OCI-LY3 (cell line): ENCODE measurements at regions not wholly inside any gene's neighbourhood (a gene's known extent, or its start where the extent isn't known, plus 50 kb on each side); places are given as distances from the start of the nearest gene placed in this dataset.

Source experiments
- H2AFZ ChIP-seq: fragments of 200-600, 300-600 bp; shearing (Covaris generic); 2 replicates; pipeline ENCODE4 v1.6.0; 2014; ENCODE audit warnings: antibody characterized with exemption, low read depth, low read length
- H3K27ac ChIP-seq: fragments of 200-600, 300-600 bp; sonication (generic); 2 replicates; pipeline ENCODE4 v1.5.1; 2014; ENCODE audit warnings: mild to moderate bottlenecking, low read length, moderate library complexity, mixed read lengths
- H3K27me3 ChIP-seq: fragments of 200-600, 300-600 bp; sonication (generic); 2 replicates; pipeline ENCODE4 v1.6.1; 2014; ENCODE audit warnings: low read depth, low read length, mixed read lengths
- H3K36me3 ChIP-seq: fragments of 200-600, 300-600 bp; sonication (generic); replicated peaks from 2 replicates; pipeline ENCODE3; 2014; ENCODE audit warnings: low read depth, low read length, mixed read lengths
- H3K4me1 ChIP-seq: fragments of 300-600, 200-600 bp; sonication (generic); 2 replicates; pipeline ENCODE4 v1.6.1; 2014; ENCODE audit warnings: low read length, mixed read lengths
- H3K4me2 ChIP-seq: fragments of 200-600, 300-600 bp; sonication (generic); 2 replicates; pipeline ENCODE4 v1.6.1; 2014; ENCODE audit warnings: low read length, mixed read lengths
- H3K4me3 ChIP-seq: fragments of 300-600, 200-600 bp; sonication (generic); 2 replicates; pipeline ENCODE4 v1.5.1; 2014; ENCODE audit warnings: antibody characterized with exemption, mild to moderate bottlenecking, low read length, moderate library complexity
- H3K79me2 ChIP-seq: fragments of 300-600, 200-600 bp; shearing (Covaris generic); 2 replicates; pipeline ENCODE4 v1.6.1; 2014; ENCODE audit warnings: mild to moderate bottlenecking, low read length, mixed read lengths
- H3K9ac ChIP-seq: fragments of 300-600, 200-600 bp; shearing (Covaris generic); 2 replicates; pipeline ENCODE4 v1.6.0; 2014; ENCODE audit warnings: mild to moderate bottlenecking, low read length, moderate library complexity
- H3K9me3 ChIP-seq: fragments of 200-600, 300-600 bp; shearing (Covaris generic); 2 replicates; pipeline ENCODE4 v1.6.1; 2014; ENCODE audit warnings: low read length, mixed read lengths; ENCODE audit not compliant: insufficient read depth
- H4K20me1 ChIP-seq: fragments of 200-600, 300-600 bp; sonication (generic); 2 replicates; pipeline ENCODE4 v1.6.1; 2016; ENCODE audit warnings: low read length, mixed read lengths; ENCODE audit not compliant: insufficient read depth
- EZH2phosphoT487 ChIP-seq: fragments of 200-600 bp; shearing (Covaris generic); IDR thresholded peaks from 2 replicates; pipeline ENCODE4 v1.6.1; 2018; ENCODE audit warnings: antibody characterized with exemption, mixed run types, low read depth
- TF ChIP-seq, protein P1 (sequence below): fragments of 200-600, 300-600 bp; sonication (generic); IDR thresholded peaks from 2 replicates; pipeline ENCODE4 v1.5.1; 2014; ENCODE audit warnings: antibody characterized with exemption, low read length, low read depth

DNA sequence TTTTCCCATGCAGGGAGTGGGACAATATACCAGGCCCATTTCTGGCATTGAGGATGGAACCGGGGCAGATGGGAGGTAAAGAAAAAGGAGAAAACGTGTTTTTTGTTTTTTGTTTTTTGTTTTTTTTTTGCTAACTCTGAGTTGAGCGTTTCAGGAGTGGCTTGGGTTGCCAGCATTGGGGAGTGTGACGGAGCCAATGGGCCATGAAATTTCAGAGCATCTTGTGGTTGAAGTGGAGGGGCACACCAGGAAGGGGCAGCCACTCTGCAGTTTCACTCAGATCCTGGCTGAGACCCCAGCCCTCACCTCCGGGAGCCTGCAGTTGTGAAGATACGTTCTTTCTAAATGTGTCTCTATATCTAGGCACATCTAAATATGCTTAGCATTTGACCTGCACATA lies 240.5 kb downstream of the TLE3 start:
- Histone ChIP-seq H3K9me3 (no peaks in the 10 kb centered on the region), H4K20me1 (no peaks in the 10 kb centered on the region), H2AFZ (no peak overlapping the region), H3K9ac (no peak overlapping the region), H3K4me3 (no peak overlapping the region), H3K36me3 (no peaks in the 10 kb centered on the region), H3K4me1 (peaks cover 10% of the 10 kb centered on the region), H3K4me2 (no peak overlapping the region), H3K27ac (no peak overlapping the region), H3K79me2 (no peaks in the 10 kb centered on the region), H3K27me3 (peaks cover 19% of the 10 kb centered on the region)
- no peak for TF ChIP-seq EZH2phosphoT487

DNA sequence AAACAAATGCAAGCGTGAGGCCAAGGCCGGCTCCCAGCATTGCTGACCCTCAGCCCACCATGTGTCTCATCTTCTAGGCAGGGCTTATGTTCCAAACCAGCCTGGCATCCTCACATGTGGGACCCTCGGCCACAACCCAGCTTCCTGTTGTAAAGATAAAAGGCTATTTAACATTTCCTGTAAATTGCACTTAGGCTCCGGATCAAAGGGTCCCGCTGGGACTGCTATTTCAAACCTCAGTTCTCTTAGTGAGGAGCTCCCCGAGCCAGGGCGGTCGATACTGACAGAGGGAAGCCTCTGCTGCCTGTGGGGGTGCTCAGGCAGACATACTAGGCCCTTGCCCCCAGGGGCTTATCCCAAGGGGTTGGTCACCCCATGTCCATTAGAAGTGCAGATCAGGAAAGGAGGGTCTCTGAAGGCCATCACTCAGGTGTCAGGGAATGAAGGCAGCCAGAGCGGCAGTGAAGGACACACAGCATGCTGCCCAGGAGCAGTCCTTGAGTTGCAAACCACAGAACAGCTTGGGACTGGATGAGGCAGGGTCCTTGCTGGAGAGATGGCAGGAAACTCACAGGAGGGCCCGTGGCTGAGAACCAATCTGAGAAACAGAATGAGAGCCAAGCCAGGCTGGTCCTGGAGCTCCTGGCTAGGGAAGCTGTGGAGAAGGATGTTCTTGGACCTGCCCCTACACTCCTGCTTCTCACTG lies 239.9 kb downstream of the TLE3 start:
- Histone ChIP-seq H3K27ac (no peak overlapping the region), H3K4me3 (no peak overlapping the region)
- TF ChIP-seq EZH2phosphoT487: no peak
- TF ChIP-seq, protein P1, sequence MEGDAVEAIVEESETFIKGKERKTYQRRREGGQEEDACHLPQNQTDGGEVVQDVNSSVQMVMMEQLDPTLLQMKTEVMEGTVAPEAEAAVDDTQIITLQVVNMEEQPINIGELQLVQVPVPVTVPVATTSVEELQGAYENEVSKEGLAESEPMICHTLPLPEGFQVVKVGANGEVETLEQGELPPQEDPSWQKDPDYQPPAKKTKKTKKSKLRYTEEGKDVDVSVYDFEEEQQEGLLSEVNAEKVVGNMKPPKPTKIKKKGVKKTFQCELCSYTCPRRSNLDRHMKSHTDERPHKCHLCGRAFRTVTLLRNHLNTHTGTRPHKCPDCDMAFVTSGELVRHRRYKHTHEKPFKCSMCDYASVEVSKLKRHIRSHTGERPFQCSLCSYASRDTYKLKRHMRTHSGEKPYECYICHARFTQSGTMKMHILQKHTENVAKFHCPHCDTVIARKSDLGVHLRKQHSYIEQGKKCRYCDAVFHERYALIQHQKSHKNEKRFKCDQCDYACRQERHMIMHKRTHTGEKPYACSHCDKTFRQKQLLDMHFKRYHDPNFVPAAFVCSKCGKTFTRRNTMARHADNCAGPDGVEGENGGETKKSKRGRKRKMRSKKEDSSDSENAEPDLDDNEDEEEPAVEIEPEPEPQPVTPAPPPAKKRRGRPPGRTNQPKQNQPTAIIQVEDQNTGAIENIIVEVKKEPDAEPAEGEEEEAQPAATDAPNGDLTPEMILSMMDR: no peak

DNA sequence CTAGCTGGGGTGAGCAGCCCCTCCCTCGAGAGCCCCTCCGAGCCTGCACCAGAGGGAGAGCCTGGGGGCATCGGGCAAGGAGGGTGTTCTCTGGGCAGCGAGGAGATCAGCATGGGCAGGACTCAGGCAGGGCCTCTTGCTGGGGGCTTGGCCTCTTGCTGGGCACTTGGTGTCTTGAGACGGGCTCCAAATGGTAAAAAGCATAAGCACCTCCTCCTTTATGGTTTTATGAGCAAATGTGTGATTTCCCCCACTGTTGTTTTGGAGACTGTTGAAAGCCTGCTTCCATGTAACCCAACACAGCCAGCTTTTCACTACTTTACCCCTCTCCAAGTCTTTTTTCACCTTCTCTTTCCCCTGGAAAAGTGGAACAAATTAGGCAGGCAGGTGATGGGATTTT lies 239.3 kb downstream of the TLE3 start:
- peaks cover 26% of the 10 kb centered on the region for H3K27me3 ChIP-seq
- H3K9ac ChIP-seq: no peak overlapping the region
- no peaks in the 10 kb centered on the region for H3K36me3 ChIP-seq
- peaks cover 11% of the 10 kb centered on the region for H3K4me1 ChIP-seq
- no peak overlapping the region for H2AFZ ChIP-seq
- no peaks in the 10 kb centered on the region for H3K9me3 ChIP-seq
- no peak for TF ChIP-seq EZH2phosphoT487
- no peak overlapping the region for H3K4me2 ChIP-seq
- no peaks in the 10 kb centered on the region for H3K79me2 ChIP-seq
- no peak overlapping the region for H3K4me3 ChIP-seq
- H3K27ac ChIP-seq: no peak overlapping the region
- no peaks in the 10 kb centered on the region for H4K20me1 ChIP-seq

More for the DNA sequence above, 239.9 kb downstream of the TLE3 start:
- peaks cover 11% of the 10 kb centered on the region for H3K4me1 ChIP-seq
- no peak overlapping the region for H3K4me2 ChIP-seq
- no peaks in the 10 kb centered on the region for H4K20me1 ChIP-seq
- H3K9me3 ChIP-seq: no peaks in the 10 kb centered on the region
- no peaks in the 10 kb centered on the region for H3K79me2 ChIP-seq
- H3K27me3 ChIP-seq: peaks cover 20% of the 10 kb centered on the region
- no peaks in the 10 kb centered on the region for H3K36me3 ChIP-seq
- H2AFZ ChIP-seq: no peak overlapping the region
- no peak overlapping the region for H3K9ac ChIP-seq

DNA sequence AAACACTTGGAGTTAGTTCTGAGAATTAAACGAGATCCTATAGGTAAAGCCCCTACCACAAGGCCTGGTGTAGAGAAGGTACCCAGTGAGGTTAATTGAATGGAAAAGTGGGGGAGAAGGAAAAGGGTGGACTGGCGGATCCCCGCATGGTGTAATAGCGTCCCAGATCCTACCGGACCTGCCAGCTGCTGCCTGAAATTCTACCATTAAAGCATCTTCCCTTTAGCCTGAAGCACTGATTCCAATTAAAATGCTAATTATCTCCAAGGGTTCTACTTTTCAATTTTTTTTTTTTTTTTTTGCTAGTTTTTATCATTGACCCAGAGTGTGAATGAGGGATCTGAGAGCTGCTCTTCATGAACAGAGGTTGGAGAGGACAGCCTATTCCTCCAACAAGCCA lies 237.9 kb downstream of the TLE3 start:
- Histone ChIP-seq H3K36me3 (no peaks in the 10 kb centered on the region), H4K20me1 (no peaks in the 10 kb centered on the region)

DNA sequence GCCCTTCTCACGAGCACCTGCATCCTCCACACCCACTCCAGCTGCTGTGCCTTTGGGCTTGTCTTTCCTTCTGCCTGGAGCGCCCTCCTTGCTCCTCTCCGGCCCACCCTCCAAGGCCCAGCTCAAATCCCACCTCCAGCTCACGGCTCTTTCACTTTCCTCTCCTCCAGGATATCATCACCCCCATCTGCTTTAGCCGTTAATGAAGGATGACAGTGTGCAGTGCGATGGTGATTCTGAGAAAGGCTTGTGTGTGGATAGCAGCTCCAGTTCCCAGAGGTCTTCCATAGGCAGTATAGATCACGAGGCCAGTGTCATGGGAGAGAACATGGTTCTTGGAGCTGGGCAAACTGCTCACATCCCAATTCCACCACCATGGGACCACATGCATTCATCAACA lies 237.4 kb downstream of the TLE3 start:
- TF ChIP-seq EZH2phosphoT487: no peak
- TF ChIP-seq, protein P1: no peak
- Histone ChIP-seq H3K4me2 (no peak overlapping the region), H3K27me3 (peaks cover 30% of the 10 kb centered on the region), H3K9ac (no peak overlapping the region), H3K4me1 (peaks cover 11% of the 10 kb centered on the region), H3K36me3 (no peaks in the 10 kb centered on the region), H4K20me1 (no peaks in the 10 kb centered on the region), H3K4me3 (no peak overlapping the region), H3K27ac (no peak overlapping the region), H3K9me3 (no peaks in the 10 kb centered on the region), H3K79me2 (no peaks in the 10 kb centered on the region), H2AFZ (no peak overlapping the region)

More for the DNA sequence above, 237.9 kb downstream of the TLE3 start:
- Histone ChIP-seq H3K9ac (no peak overlapping the region), H3K79me2 (no peaks in the 10 kb centered on the region), H3K27ac (no peak overlapping the region), H3K4me3 (no peak overlapping the region), H3K9me3 (no peaks in the 10 kb centered on the region), H3K4me1 (peaks cover 11% of the 10 kb centered on the region), H3K4me2 (no peak overlapping the region), H2AFZ (no peak overlapping the region), H3K27me3 (peaks cover 30% of the 10 kb centered on the region)
- no peak for TF ChIP-seq EZH2phosphoT487
- TF ChIP-seq, protein P1: no peak
